ENCODE measurements at regions not wholly inside any gene's neighbourhood (a gene's known extent, or its start where the extent isn't known, plus 50 kb on each side); places are given as distances from the start of the nearest gene placed in this dataset.
A peak's percentile ranks its signal among the peaks of the same experiment; 100 is the strongest.

- intact Hi-C loops (cut with DNase I): loop anchor here (5.0 kb wide), 1 partner anchor 80 kb away; no protein-coding TSS in a partner anchor
- Histone ChIP-seq H3K27ac (peak overlapping the region in 2 of 4 donors; percentile 48 to 50), H3K4me1 (peaks cover 0 to 32% (median 9%) of the 10 kb centered on the region in 4 donors), H3K27me3 (no peaks in the 10 kb centered on the region), H3K9me3 (no peaks in the 10 kb centered on the region), H3K4me3 (no peak overlapping the region), H3K36me3 (no peaks in the 10 kb centered on the region)
- no peak for TF ChIP-seq POLR2A (IDR thresholded peaks at IDR 0.05)
- TF ChIP-seq CTCF (IDR thresholded peaks at IDR 0.05): no peak
- no peak for TF ChIP-seq EP300 (IDR thresholded peaks at IDR 0.05)
- TF ChIP-seq POLR2AphosphoS5 (IDR thresholded peaks at IDR 0.05): no peak
- DNase-seq: no peak
- WGBS, 2 donors: 50 to 65% methylated on average over 4 of the region's 4 CpGs
Observed at GRCh38 chr6:11292091-11292490, 59.6 kb upstream of the NEDD9 start.

GRCh38 chr6:11291582-11291981 lies 59.1 kb upstream of the NEDD9 start:
- H3K4me1 ChIP-seq: peaks cover 0 to 32% (median 9%) of the 10 kb centered on the region in 4 donors
- 80 to 82% methylated on average over 4 of the region's 4 CpGs for WGBS, 2 donors
- H3K27me3 ChIP-seq: no peaks in the 10 kb centered on the region
- DNase-seq: no peak
- no peaks in the 10 kb centered on the region for H3K36me3 ChIP-seq
- H3K27ac ChIP-seq: peak overlapping the region in 1 of 4 donors; percentile 48
- H3K4me3 ChIP-seq: no peak overlapping the region
- no peak for TF ChIP-seq EP300 (IDR thresholded peaks at IDR 0.05)
- no peak for TF ChIP-seq POLR2AphosphoS5 (IDR thresholded peaks at IDR 0.05)
- intact Hi-C loops (cut with DNase I): loop anchor here (5.0 kb wide), 1 partner anchor 79 kb away; no protein-coding TSS in a partner anchor
- no peaks in the 10 kb centered on the region for H3K9me3 ChIP-seq

DNA sequence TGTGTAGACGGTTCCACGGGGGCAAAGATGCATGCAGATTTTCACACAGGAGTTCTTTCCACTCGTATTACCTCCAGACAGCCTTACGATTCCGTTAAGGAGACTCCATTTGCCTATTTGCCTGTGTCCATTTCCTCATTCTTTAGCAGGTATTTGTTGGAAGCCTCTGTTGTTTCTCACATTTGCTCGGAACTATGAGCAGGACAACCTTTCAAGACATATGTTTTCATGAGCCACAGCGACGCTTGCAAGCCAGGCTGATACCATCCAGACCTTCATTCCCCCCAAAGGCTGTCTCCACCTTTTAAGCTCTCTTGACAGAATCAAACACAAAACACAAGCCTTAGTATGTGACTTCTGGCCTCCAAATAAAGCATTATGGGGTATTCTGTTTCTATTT lies 57.6 kb upstream of the NEDD9 start:
- no peak for DNase-seq
- peak overlapping the region in 3 of 4 donors; percentile 19 to 78 (median 57) for H3K27ac ChIP-seq
- H3K9me3 ChIP-seq: no peaks in the 10 kb centered on the region
- no peak for TF ChIP-seq CTCF (IDR thresholded peaks at IDR 0.05)
- peak in 1 of 4 donors; percentile 87 for TF ChIP-seq EP300 (IDR thresholded peaks at IDR 0.05)
- peak in 3 of 4 donors; percentile 29 to 80 (median 42) for TF ChIP-seq POLR2AphosphoS5 (IDR thresholded peaks at IDR 0.05)
- no peaks in the 10 kb centered on the region for H3K36me3 ChIP-seq
- H3K4me3 ChIP-seq: no peak overlapping the region
- no peaks in the 10 kb centered on the region for H3K27me3 ChIP-seq
- peaks cover 0 to 32% (median 9%) of the 10 kb centered on the region in 4 donors for H3K4me1 ChIP-seq
- intact Hi-C loops (cut with DNase I): loop anchor here (5.0 kb wide), 1 partner anchor 78 kb away; no protein-coding TSS in a partner anchor
- 85 to 92% methylated on average over 8 of the region's 8 CpGs for WGBS, 2 donors

- intact Hi-C loops (cut with DNase I): no loop called here
- 23 to 71% methylated on average over 7 of the region's 7 CpGs for WGBS, 2 donors
- Histone ChIP-seq H3K9me3 (no peaks in the 10 kb centered on the region), H3K27ac (peak overlapping the region in 3 of 4 donors; percentile 57 to 78 (median 62)), H3K4me3 (no peak overlapping the region), H3K27me3 (no peaks in the 10 kb centered on the region), H3K4me1 (peaks cover 0 to 30% (median 8%) of the 10 kb centered on the region in 4 donors), H3K36me3 (no peaks in the 10 kb centered on the region)
- peak; percentile 92 for DNase-seq
- TF ChIP-seq POLR2AphosphoS5 (IDR thresholded peaks at IDR 0.05) (peak; percentile 20 to 87 (median 74)), EP300 (IDR thresholded peaks at IDR 0.05) (peak; percentile 84 to 99 (median 94)), POLR2A (IDR thresholded peaks at IDR 0.05) (peak in 1 of 2 donors; percentile 45), CTCF (IDR thresholded peaks at IDR 0.05) (no peak)
Observed at GRCh38 chr6:11288065-11288464, 55.6 kb upstream of the NEDD9 start.

DNA sequence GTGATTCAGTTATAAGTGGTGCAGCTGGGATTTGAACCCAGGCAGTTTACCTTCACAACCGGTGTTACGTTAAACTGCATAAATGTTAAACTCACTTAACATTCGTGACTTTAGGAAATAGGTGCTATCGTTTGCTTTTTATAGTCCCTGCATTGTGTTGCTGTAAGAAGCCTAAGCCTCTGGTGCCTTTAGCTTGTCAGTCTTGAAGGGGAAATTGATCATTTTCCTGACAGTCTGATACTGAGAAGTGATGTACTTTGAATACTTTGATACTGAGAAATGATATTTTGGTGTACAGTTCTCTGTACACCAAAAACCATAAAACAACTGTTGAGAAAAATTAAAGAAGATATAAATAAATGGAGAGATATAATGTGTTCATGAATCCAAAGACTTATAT lies 52.5 kb upstream of the NEDD9 start:
- Histone ChIP-seq H3K27ac (no peak overlapping the region), H3K4me1 (peaks cover 0 to 13% (median 0%) of the 10 kb centered on the region in 4 donors), H3K36me3 (no peaks in the 10 kb centered on the region), H3K9me3 (no peaks in the 10 kb centered on the region), H3K27me3 (no peaks in the 10 kb centered on the region), H3K4me3 (no peak overlapping the region)
- no peak for DNase-seq
- WGBS, 2 donors: 82 to 89% methylated on average over 4 of the region's 4 CpGs
- TF ChIP-seq POLR2AphosphoS5 (IDR thresholded peaks at IDR 0.05) (no peak), POLR2A (IDR thresholded peaks at IDR 0.05) (no peak), CTCF (IDR thresholded peaks at IDR 0.05) (no peak), EP300 (IDR thresholded peaks at IDR 0.05) (no peak)
- intact Hi-C loops (cut with DNase I): no loop called here
